ENCODE measurements at regions not wholly inside any gene's neighbourhood (a gene's known extent, or its start where the extent isn't known, plus 50 kb on each side); places are given as distances from the start of the nearest gene placed in this dataset.

DNA sequence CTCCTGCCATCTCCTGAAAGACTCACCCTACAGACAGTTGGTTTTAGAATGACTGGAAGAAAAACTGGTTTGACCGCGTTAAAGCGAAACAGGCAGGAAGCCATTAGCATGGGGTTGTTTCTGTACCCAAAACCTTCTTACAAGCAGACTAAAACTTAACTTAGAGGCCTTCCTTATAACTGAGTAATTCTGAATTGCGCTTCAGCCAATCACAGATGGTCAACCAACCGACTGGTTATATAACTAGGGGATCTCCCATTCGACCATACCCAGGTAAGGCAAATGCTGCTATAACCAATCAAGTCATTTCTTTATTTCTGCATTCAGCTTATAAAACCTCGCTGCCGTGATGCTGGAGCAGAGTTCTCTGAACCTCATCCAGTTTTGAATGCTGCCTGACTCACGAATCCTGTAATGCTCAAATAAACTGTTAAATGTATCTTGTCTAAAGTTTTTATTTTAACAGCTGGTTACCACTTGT, 87.8 kb upstream of the DRD2 start:
- TF ChIP-seq, protein P1, sequence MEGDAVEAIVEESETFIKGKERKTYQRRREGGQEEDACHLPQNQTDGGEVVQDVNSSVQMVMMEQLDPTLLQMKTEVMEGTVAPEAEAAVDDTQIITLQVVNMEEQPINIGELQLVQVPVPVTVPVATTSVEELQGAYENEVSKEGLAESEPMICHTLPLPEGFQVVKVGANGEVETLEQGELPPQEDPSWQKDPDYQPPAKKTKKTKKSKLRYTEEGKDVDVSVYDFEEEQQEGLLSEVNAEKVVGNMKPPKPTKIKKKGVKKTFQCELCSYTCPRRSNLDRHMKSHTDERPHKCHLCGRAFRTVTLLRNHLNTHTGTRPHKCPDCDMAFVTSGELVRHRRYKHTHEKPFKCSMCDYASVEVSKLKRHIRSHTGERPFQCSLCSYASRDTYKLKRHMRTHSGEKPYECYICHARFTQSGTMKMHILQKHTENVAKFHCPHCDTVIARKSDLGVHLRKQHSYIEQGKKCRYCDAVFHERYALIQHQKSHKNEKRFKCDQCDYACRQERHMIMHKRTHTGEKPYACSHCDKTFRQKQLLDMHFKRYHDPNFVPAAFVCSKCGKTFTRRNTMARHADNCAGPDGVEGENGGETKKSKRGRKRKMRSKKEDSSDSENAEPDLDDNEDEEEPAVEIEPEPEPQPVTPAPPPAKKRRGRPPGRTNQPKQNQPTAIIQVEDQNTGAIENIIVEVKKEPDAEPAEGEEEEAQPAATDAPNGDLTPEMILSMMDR (IDR thresholded peaks at IDR 0.05) = no peak
- TF ChIP-seq POLR2A (IDR thresholded peaks at IDR 0.05) = no peak
